Epithelial cell of esophagus (primary cell): ENCODE measurements at regions not wholly inside any gene's neighbourhood (a gene's known extent, or its start where the extent isn't known, plus 50 kb on each side); places are given as distances from the start of the nearest gene placed in this dataset.

Experiments used
- DNase-seq: peaks from one replicate; pipeline ENCODE4 v3.0.0; 2010; ENCODE audit warnings: low read depth
- H3K4me3 ChIP-seq: 2 replicates; pipeline ENCODE4 v1.5.1; 2011; ENCODE audit warnings: mild to moderate bottlenecking, low read length, control low read depth
- CTCF ChIP-seq: IDR thresholded peaks from 2 replicates; pipeline ENCODE4 v1.5.1; 2011; ENCODE audit warnings: low read depth, mild to moderate bottlenecking, low read length, control low read depth, inconsistent platforms; ENCODE audit not compliant: insufficient read depth; ENCODE audit errors: missing control alignments

GRCh38 chr4:144465546-144465945 is 180.4 kb upstream of the HHIP start:
- H3K4me3 ChIP-seq = no peak overlapping the region
- no peak for DNase-seq
- no peak for TF ChIP-seq CTCF

GRCh38 chr4:144480068-144480467 is 165.9 kb upstream of the HHIP start:
- TF ChIP-seq CTCF = no peak
- no peak for DNase-seq
- H3K4me3 ChIP-seq = no peak overlapping the region

GRCh38 chr4:144489831-144490230 is 156.1 kb upstream of the HHIP start:
- H3K4me3 ChIP-seq = no peak overlapping the region
- no peak for TF ChIP-seq CTCF
- DNase-seq = no peak

GRCh38 chr4:144494280-144494679 is 151.7 kb upstream of the HHIP start:
- no peak overlapping the region for H3K4me3 ChIP-seq
- peak; percentile 39 for DNase-seq
- TF ChIP-seq CTCF = no peak

- no peak overlapping the region for H3K4me3 ChIP-seq
- TF ChIP-seq CTCF = no peak
- DNase-seq = no peak
These were observed 150.0 kb upstream of the HHIP start for GRCh38 chr4:144495944-144496343.

GRCh38 chr4:144499777-144500176 is 146.2 kb upstream of the HHIP start:
- no peak for DNase-seq
- H3K4me3 ChIP-seq = no peak overlapping the region
- no peak for TF ChIP-seq CTCF

DNA sequence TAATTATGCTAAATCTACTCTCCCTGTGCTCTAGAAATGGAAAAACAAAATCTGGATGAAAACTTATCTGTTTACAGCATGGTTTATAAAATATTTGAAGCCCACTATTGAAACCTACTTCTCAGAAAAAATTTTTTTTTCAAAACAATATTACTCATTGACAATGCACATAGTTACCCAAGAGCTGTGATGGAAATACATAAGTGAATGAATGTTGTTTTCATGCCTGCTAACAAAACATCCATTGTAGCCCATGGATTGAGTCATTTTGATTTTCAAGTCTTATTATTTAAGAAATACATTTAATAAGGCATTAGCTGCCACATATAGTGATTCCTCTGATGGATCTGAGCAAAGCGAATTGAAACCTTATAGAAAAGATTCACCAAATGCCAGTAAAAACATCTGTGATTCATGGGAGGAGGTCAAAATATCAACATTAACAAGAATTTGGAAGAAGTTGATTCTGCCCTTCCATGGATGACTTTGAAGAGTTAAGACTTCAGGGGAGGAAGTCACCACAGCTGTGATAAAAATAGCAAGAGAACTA is 144.7 kb upstream of the HHIP start:
- DNase-seq = peak; percentile 2
- TF ChIP-seq CTCF = no peak
- no peak overlapping the region for H3K4me3 ChIP-seq
